ENCODE measurements at regions not wholly inside any gene's neighbourhood (a gene's known extent, or its start where the extent isn't known, plus 50 kb on each side); places are given as distances from the start of the nearest gene placed in this dataset.

- TF ChIP-seq CTCF (IDR thresholded peaks at IDR 0.05) (no peak), POLR2A (IDR thresholded peaks at IDR 0.05) (no peak)
Measured at GRCh38 chr18:68482815-68483214, 232.1 kb downstream of the TMX3 start.
